Immature natural killer cell (primary cell): ENCODE measurements at regions not wholly inside any gene's neighbourhood (a gene's known extent, or its start where the extent isn't known, plus 50 kb on each side); places are given as distances from the start of the nearest gene placed in this dataset.
"Not testable (repeated sequence)": the region's sequence is repeated elsewhere in the genome, so short reads cannot be mapped to it uniquely, and the experiment has no call there.

Source experiments
- DNase-seq, 3 donors: peaks; one replicate each; pipeline ENCODE4 v3.0.0; 2022; ENCODE audit warnings: mixed read lengths in 1 of 3
- H3K27ac Mint-ChIP-seq, 6 donors: one replicate each; pipeline ENCODE4 v1.8.0; 2020; ENCODE audit warnings: mixed read lengths in 6 of 6, mild to moderate bottlenecking in 5 of 6, inconsistent platforms in 4 of 6, moderate library complexity in 3 of 6
- H3K27me3 Mint-ChIP-seq, 3 donors: one replicate each; pipeline ENCODE4 v1.8.0; 2020 to 2021; ENCODE audit warnings: low read depth in 3 of 3, mild to moderate bottlenecking in 3 of 3, mixed read lengths in 3 of 3, moderate library complexity in 3 of 3, inconsistent platforms in 1 of 3
- H3K36me3 Mint-ChIP-seq, 3 donors: one replicate each; pipeline ENCODE4 v1.8.0; 2020; ENCODE audit warnings: mixed read lengths in 3 of 3, inconsistent platforms in 2 of 3, mild to moderate bottlenecking in 2 of 3
- H3K4me1 Mint-ChIP-seq, 2 donors: one replicate each; pipeline ENCODE4 v1.8.0; 2020; ENCODE audit warnings: inconsistent platforms in 2 of 2, mild to moderate bottlenecking in 2 of 2, mixed read lengths in 2 of 2, moderate library complexity in 1 of 2
- H3K4me3 Mint-ChIP-seq, 5 donors: one replicate each; pipeline ENCODE4 v1.8.0; 2020; ENCODE audit warnings: mild to moderate bottlenecking in 5 of 5, mixed read lengths in 5 of 5, inconsistent platforms in 3 of 5, moderate library complexity in 3 of 5
- H3K9me3 Mint-ChIP-seq, 6 donors: one replicate each; pipeline ENCODE4 v1.8.0; 2020; ENCODE audit warnings: mild to moderate bottlenecking in 6 of 6, mixed read lengths in 6 of 6, inconsistent platforms in 4 of 6, moderate library complexity in 3 of 6

- DNase-seq: no peak
- no peak overlapping the region for H3K4me3 Mint-ChIP-seq
- H3K27me3 Mint-ChIP-seq: peaks cover 0 to 3% (median 2%) of the 10 kb centered on the region in 3 donors
- no peaks in the 10 kb centered on the region for H3K36me3 Mint-ChIP-seq
- no peak overlapping the region for H3K27ac Mint-ChIP-seq
- H3K4me1 Mint-ChIP-seq: no peaks in the 10 kb centered on the region
- no peaks in the 10 kb centered on the region for H3K9me3 Mint-ChIP-seq
Observed at GRCh38 chr10:71082960-71083715, 129.2 kb upstream of the UNC5B start.

GRCh38 chr10:71083716-71083975 lies 128.7 kb upstream of the UNC5B start:
- DNase-seq: no peak
- Mint-ChIP-seq H3K9me3 (no peaks in the 10 kb centered on the region), H3K4me3 (no peak overlapping the region)

GRCh38 chr10:71084061-71084817 lies 128.1 kb upstream of the UNC5B start:
- Mint-ChIP-seq H3K4me3 (no peak overlapping the region), H3K27me3 (peaks cover 0 to 5% (median 2%) of the 10 kb centered on the region in 3 donors), H3K4me1 (no peaks in the 10 kb centered on the region), H3K9me3 (no peaks in the 10 kb centered on the region), H3K27ac (no peak overlapping the region), H3K36me3 (no peaks in the 10 kb centered on the region)
- no peak for DNase-seq

More at GRCh38 chr10:71083716-71083975, 128.7 kb upstream of the UNC5B start:
- Mint-ChIP-seq H3K36me3 (no peaks in the 10 kb centered on the region), H3K27me3 (peaks cover 0 to 3% (median 2%) of the 10 kb centered on the region in 3 donors), H3K4me1 (no peaks in the 10 kb centered on the region), H3K27ac (no peak overlapping the region)

- H3K4me3 Mint-ChIP-seq: no peak overlapping the region
- peaks cover 0 to 6% (median 2%) of the 10 kb centered on the region in 3 donors for H3K27me3 Mint-ChIP-seq
- no peak overlapping the region for H3K27ac Mint-ChIP-seq
- no peak for DNase-seq
- no peaks in the 10 kb centered on the region for H3K4me1 Mint-ChIP-seq
- no peaks in the 10 kb centered on the region for H3K36me3 Mint-ChIP-seq
- no peaks in the 10 kb centered on the region for H3K9me3 Mint-ChIP-seq
Observed at GRCh38 chr10:71084818-71085126, 127.6 kb upstream of the UNC5B start.

- Mint-ChIP-seq H3K36me3 (no peaks in the 10 kb centered on the region), H3K27ac (no peak overlapping the region), H3K4me1 (no peaks in the 10 kb centered on the region), H3K9me3 (no peaks in the 10 kb centered on the region), H3K4me3 (no peak overlapping the region), H3K27me3 (peaks cover 0 to 10% (median 2%) of the 10 kb centered on the region in 3 donors)
- DNase-seq: no peak
Observed at GRCh38 chr10:71085689-71086438, 126.5 kb upstream of the UNC5B start.

GRCh38 chr10:71086439-71087080 lies 125.8 kb upstream of the UNC5B start:
- DNase-seq: no peak
- H3K27ac Mint-ChIP-seq: no peak overlapping the region

GRCh38 chr10:71087622-71088021 lies 124.7 kb upstream of the UNC5B start:
- Mint-ChIP-seq H3K36me3 (no peaks in the 10 kb centered on the region), H3K4me1 (no peaks in the 10 kb centered on the region), H3K27ac (no peak overlapping the region)

More at GRCh38 chr10:71086439-71087080, 125.8 kb upstream of the UNC5B start:
- no peaks in the 10 kb centered on the region for H3K9me3 Mint-ChIP-seq
- H3K4me1 Mint-ChIP-seq: no peaks in the 10 kb centered on the region
- no peak overlapping the region for H3K4me3 Mint-ChIP-seq
- H3K27me3 Mint-ChIP-seq: peaks cover 1 to 10% (median 2%) of the 10 kb centered on the region in 3 donors
- H3K36me3 Mint-ChIP-seq: no peaks in the 10 kb centered on the region

GRCh38 chr10:71088054-71088453 lies 124.3 kb upstream of the UNC5B start:
- Mint-ChIP-seq H3K27me3 (peaks cover 1 to 13% (median 2%) of the 10 kb centered on the region in 3 donors), H3K36me3 (no peaks in the 10 kb centered on the region), H3K4me3 (no peak overlapping the region), H3K27ac (no peak overlapping the region), H3K9me3 (no peaks in the 10 kb centered on the region), H3K4me1 (no peaks in the 10 kb centered on the region)
- no peak for DNase-seq

More at GRCh38 chr10:71087622-71088021, 124.7 kb upstream of the UNC5B start:
- no peak overlapping the region for H3K4me3 Mint-ChIP-seq
- H3K27me3 Mint-ChIP-seq: peaks cover 1 to 13% (median 2%) of the 10 kb centered on the region in 3 donors
- no peaks in the 10 kb centered on the region for H3K9me3 Mint-ChIP-seq
- DNase-seq: no peak

GRCh38 chr10:71088578-71088977 lies 123.8 kb upstream of the UNC5B start:
- not testable (repeated sequence) for H3K9me3 Mint-ChIP-seq, DNase-seq, H3K36me3 Mint-ChIP-seq, H3K4me3 Mint-ChIP-seq, H3K4me1 Mint-ChIP-seq, H3K27ac Mint-ChIP-seq
- H3K27me3 Mint-ChIP-seq: peaks cover 0 to 13% (median 1%) of the 10 kb centered on the region in 3 donors

- Mint-ChIP-seq H3K27me3 (peaks cover 0 to 13% (median 1%) of the 10 kb centered on the region in 3 donors), H3K36me3 (no peaks in the 10 kb centered on the region), H3K4me1 (no peaks in the 10 kb centered on the region), H3K27ac (no peak overlapping the region), H3K9me3 (no peaks in the 10 kb centered on the region), H3K4me3 (no peak overlapping the region)
- DNase-seq: no peak
Observed at GRCh38 chr10:71089162-71089561, 123.2 kb upstream of the UNC5B start.

- no peaks in the 10 kb centered on the region for H3K36me3 Mint-ChIP-seq
- H3K9me3 Mint-ChIP-seq: no peaks in the 10 kb centered on the region
- H3K27ac Mint-ChIP-seq: no peak overlapping the region
- no peaks in the 10 kb centered on the region for H3K4me1 Mint-ChIP-seq
- no peak overlapping the region for H3K4me3 Mint-ChIP-seq
- DNase-seq: no peak
- H3K27me3 Mint-ChIP-seq: peaks cover 0 to 11% (median 1%) of the 10 kb centered on the region in 3 donors
Observed at GRCh38 chr10:71090330-71090729, 122.0 kb upstream of the UNC5B start.

GRCh38 chr10:71090801-71091200 lies 121.6 kb upstream of the UNC5B start:
- H3K4me1 Mint-ChIP-seq: no peaks in the 10 kb centered on the region
- no peak overlapping the region for H3K4me3 Mint-ChIP-seq
- DNase-seq: no peak
- no peaks in the 10 kb centered on the region for H3K36me3 Mint-ChIP-seq
- no peaks in the 10 kb centered on the region for H3K9me3 Mint-ChIP-seq
- H3K27ac Mint-ChIP-seq: no peak overlapping the region
- peaks cover 0 to 9% (median 1%) of the 10 kb centered on the region in 3 donors for H3K27me3 Mint-ChIP-seq

GRCh38 chr10:71092812-71093401 lies 119.5 kb upstream of the UNC5B start:
- Mint-ChIP-seq H3K27me3 (peaks cover 2 to 9% (median 6%) of the 10 kb centered on the region in 3 donors), H3K36me3 (no peaks in the 10 kb centered on the region), H3K27ac (peak overlapping the region in 1 of 6 donors; percentile 1), H3K4me1 (no peaks in the 10 kb centered on the region), H3K9me3 (no peaks in the 10 kb centered on the region), H3K4me3 (no peak overlapping the region)
- DNase-seq: no peak
